ENCODE measurements at regions not wholly inside any gene's neighbourhood (a gene's known extent, or its start where the extent isn't known, plus 50 kb on each side); places are given as distances from the start of the nearest gene placed in this dataset.

DNA sequence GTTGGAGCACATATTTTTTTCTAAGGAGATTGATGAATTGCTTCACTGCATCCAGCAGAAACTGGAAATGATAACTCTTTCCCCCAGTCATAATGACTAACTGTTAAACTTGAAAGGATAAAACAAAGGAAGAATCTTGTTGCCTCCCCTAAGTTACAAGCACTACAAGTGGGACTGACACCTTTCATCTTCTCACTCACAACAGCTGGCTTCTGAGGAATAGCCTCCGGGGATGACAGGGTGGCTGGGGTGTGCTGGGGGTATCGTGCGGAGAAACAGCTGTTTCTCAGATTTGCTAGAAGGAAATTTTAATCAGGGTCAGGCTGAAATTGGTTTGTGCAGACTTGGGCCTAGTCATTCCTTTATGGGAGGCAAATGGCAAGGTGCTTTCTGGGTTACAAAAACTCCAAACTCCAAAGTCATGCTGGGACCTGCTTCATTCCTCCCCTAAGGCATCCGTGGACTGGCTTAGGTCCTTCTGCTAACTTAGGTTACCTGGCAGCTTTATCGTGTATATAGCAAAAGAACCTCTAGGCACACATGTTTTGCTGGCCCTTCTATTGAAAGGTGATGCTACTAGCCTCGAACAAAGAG, 557.2 kb downstream of the TOX3 start:
- BruUV-seq (replicated peaks), result no TSS peak
- ChIA-PET CTCF (interaction anchor here (1.0 kb wide), 1 partner anchor 172 kb away, joined by 4 read pairs; no protein-coding TSS in a partner anchor), POLR2A (ENCODE audit: unreplicated experiment) (no interaction called here)
- no peak overlapping the region for H4K8ac ChIP-seq (ENCODE audit: low read depth in 2 of 2, low read length in 2 of 2)
- TF ChIP-seq SMC3 (IDR thresholded peaks at IDR 0.05; ENCODE audit: low read depth, low read length) (no peak), MAFK (IDR thresholded peaks at IDR 0.05; ENCODE audit: low read depth, low read length) (no peak), CEBPB (IDR thresholded peaks at IDR 0.05; ENCODE audit: low read depth, low read length) (no peak), MAZ (IDR thresholded peaks at IDR 0.05; ENCODE audit: borderline replicate concordance, low read depth, low read length) (no peak), BHLHE40 (IDR thresholded peaks at IDR 0.05; ENCODE audit: low read depth, low read length) (no peak), CHD1 (IDR thresholded peaks at IDR 0.05; ENCODE audit: low read depth, low read length) (no peak), NFE2L2 (IDR thresholded peaks at IDR 0.05; ENCODE audit: low read depth, low read length) (no peak), MXI1 (IDR thresholded peaks at IDR 0.05; ENCODE audit: borderline replicate concordance, low read depth, low read length) (no peak), POLR2A (IDR thresholded peaks at IDR 0.05; ENCODE audit: low read depth, low read length) (no peak), RCOR1 (IDR thresholded peaks at IDR 0.05; ENCODE audit: insufficient replicate concordance, low read length) (no peak), RFX5 (IDR thresholded peaks at IDR 0.05; ENCODE audit: low read depth, low read length) (no peak), RAD21 (IDR thresholded peaks at IDR 0.05; ENCODE audit: low read length) (no peak), FOS (IDR thresholded peaks at IDR 0.05; ENCODE audit: low read depth, low read length) (no peak)
- TF ChIP-seq, protein P1, sequence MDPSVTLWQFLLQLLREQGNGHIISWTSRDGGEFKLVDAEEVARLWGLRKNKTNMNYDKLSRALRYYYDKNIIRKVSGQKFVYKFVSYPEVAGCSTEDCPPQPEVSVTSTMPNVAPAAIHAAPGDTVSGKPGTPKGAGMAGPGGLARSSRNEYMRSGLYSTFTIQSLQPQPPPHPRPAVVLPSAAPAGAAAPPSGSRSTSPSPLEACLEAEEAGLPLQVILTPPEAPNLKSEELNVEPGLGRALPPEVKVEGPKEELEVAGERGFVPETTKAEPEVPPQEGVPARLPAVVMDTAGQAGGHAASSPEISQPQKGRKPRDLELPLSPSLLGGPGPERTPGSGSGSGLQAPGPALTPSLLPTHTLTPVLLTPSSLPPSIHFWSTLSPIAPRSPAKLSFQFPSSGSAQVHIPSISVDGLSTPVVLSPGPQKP (IDR thresholded peaks at IDR 0.05; ENCODE audit: borderline replicate concordance, low read depth, low read length), result no peak
- TF ChIP-seq, protein P2, sequence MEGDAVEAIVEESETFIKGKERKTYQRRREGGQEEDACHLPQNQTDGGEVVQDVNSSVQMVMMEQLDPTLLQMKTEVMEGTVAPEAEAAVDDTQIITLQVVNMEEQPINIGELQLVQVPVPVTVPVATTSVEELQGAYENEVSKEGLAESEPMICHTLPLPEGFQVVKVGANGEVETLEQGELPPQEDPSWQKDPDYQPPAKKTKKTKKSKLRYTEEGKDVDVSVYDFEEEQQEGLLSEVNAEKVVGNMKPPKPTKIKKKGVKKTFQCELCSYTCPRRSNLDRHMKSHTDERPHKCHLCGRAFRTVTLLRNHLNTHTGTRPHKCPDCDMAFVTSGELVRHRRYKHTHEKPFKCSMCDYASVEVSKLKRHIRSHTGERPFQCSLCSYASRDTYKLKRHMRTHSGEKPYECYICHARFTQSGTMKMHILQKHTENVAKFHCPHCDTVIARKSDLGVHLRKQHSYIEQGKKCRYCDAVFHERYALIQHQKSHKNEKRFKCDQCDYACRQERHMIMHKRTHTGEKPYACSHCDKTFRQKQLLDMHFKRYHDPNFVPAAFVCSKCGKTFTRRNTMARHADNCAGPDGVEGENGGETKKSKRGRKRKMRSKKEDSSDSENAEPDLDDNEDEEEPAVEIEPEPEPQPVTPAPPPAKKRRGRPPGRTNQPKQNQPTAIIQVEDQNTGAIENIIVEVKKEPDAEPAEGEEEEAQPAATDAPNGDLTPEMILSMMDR (conservative IDR thresholded peaks at IDR 0.05; ENCODE audit: low read depth, low read length), result no peak
- TF ChIP-seq, protein P3, sequence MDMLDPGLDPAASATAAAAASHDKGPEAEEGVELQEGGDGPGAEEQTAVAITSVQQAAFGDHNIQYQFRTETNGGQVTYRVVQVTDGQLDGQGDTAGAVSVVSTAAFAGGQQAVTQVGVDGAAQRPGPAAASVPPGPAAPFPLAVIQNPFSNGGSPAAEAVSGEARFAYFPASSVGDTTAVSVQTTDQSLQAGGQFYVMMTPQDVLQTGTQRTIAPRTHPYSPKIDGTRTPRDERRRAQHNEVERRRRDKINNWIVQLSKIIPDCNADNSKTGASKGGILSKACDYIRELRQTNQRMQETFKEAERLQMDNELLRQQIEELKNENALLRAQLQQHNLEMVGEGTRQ (IDR thresholded peaks at IDR 0.05; ENCODE audit: low read depth, low read length), result no peak
- H4K5ac ChIP-seq (ENCODE audit: low read depth, low read length), result no peak overlapping the region
- H3K4me3 ChIP-seq (ENCODE audit: insufficient read depth, low read depth, low read length), result no peak overlapping the region
- H2BK120ac ChIP-seq (ENCODE audit: low read depth, low read length), result no peak overlapping the region
- no peak overlapping the region for H3K18ac ChIP-seq (ENCODE audit: low read depth, low read length)
- no peak overlapping the region for H2AFZ ChIP-seq (replicated peaks; ENCODE audit: low read length, poor library complexity)
- no peak overlapping the region for H4K91ac ChIP-seq (ENCODE audit: insufficient read depth, low read depth, low read length)
- no peak overlapping the region for H3K9ac ChIP-seq (ENCODE audit: low read depth, low read length)
- no peak for DNase-seq
- H3K79me1 ChIP-seq (ENCODE audit: low read depth in 1 of 2, low read length in 2 of 2), result no peaks in the 10 kb centered on the region
- H2BK5ac ChIP-seq (ENCODE audit: low read depth, low read length, poor library complexity, severe bottlenecking), result no peak overlapping the region
- intact Hi-C loops (cut with micrococcal nuclease), result no loop called here
- dilution Hi-C loops (cut with HindIII; ENCODE audit: low sequenced_read_pairs, unreplicated experiment), result no loop called here
- H3K9me1 ChIP-seq (ENCODE audit: insufficient read depth, low read length), result no peaks in the 10 kb centered on the region
- no peaks in the 10 kb centered on the region for H4K20me1 ChIP-seq (ENCODE audit: insufficient read depth, low read length)
- H2BK15ac ChIP-seq (ENCODE audit: low read depth, low read length), result no peak overlapping the region; the same call in 2 of the 3 replicates
- no peak overlapping the region for H2AK9ac ChIP-seq (replicated peaks; ENCODE audit: low read depth, low read length, poor library complexity)
- no peaks in the 10 kb centered on the region for H3K9me3 ChIP-seq (ENCODE audit: control insufficient read depth, insufficient read depth, low read length)
- ATAC-seq (ENCODE audit: low read depth), result no peak
- no peak overlapping the region for H3K4ac ChIP-seq (ENCODE audit: low read depth, low read length)
- H3K23ac ChIP-seq (ENCODE audit: low read depth, low read length), result no peak overlapping the region
- WGBS, 2 experiments (ENCODE audit: extremely low coverage in 2 of 2, insufficient read length in 1 of 2), result no CpG with 5 or more reads among the region's 6 CpGs
- H2AK5ac ChIP-seq (ENCODE audit: low read depth, low read length), result no peak overlapping the region
- in situ Hi-C loops (cut with MboI; ENCODE audit: low sequenced_read_pairs), result loop anchor here (5.0 to 25.0 kb wide), 3 partner anchors 172 to 1177 kb away; no protein-coding TSS in a partner anchor
- no peaks in the 10 kb centered on the region for H3K4me1 ChIP-seq (ENCODE audit: control insufficient read depth, insufficient read depth, low read length)
- H3K4me2 ChIP-seq (ENCODE audit: low read depth, low read length), result no peak overlapping the region
- no peaks in the 10 kb centered on the region for H3K36me3 ChIP-seq (ENCODE audit: control insufficient read depth, insufficient read depth, low read length)
- no peak overlapping the region for H3K27ac ChIP-seq (ENCODE audit: insufficient read depth, low read length)
- peaks cover 2% of the 10 kb centered on the region; the same call in 1 of the 2 replicates for H3K27me3 ChIP-seq (ENCODE audit: control insufficient read depth, insufficient read depth, low read length)
- no peak overlapping the region for H2BK20ac ChIP-seq (ENCODE audit: low read depth, low read length)
- no peak overlapping the region for H3K14ac ChIP-seq (replicated peaks; ENCODE audit: low read depth, low read length)
- no peak overlapping the region for H3K56ac ChIP-seq (ENCODE audit: extremely low read depth, insufficient read depth, low read length)

Measured in IMR-90 (cell line).